ENCODE measurements at regions not wholly inside any gene's neighbourhood (a gene's known extent, or its start where the extent isn't known, plus 50 kb on each side); places are given as distances from the start of the nearest gene placed in this dataset.

DNA sequence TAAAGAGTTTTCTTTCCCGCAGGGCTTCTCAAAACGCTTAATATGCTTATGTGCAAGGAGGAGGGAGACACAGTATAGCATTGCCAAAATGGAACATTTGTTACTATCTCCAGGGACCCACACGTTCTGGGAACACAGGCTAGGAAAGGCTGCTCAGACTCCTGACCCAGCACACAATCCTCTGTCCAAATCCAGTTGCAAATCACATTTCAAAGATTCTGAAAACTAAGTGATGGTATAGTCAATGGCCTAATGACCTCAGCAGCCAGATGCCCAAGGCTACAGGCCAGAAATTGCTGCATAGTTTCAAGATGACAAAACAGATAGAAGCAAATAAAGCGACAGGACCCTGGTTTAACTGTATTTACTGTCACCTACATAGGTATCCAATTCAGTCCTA is 97.0 kb upstream of the GRIP1 start:
- H3K9me3 Mint-ChIP-seq: no peaks in the 10 kb centered on the region
- DNase-seq: no peak
- no peaks in the 10 kb centered on the region for H3K36me3 Mint-ChIP-seq (ENCODE audit: low read depth)
- Histone ChIP-seq H3K9me3 (ENCODE audit: control insufficient read depth in 1 of 2, insufficient read depth in 1 of 2, low read length in 2 of 2) (no peaks in the 10 kb centered on the region), H3K4me3 (ENCODE audit: low read length) (no peak overlapping the region), H3K36me3 (ENCODE audit: insufficient read depth, low read length) (no peaks in the 10 kb centered on the region), H3K27ac (ENCODE audit: low read depth in 1 of 2, low read length in 2 of 2) (no peak overlapping the region), H3K4me1 (ENCODE audit: insufficient read depth, low read length) (no peaks in the 10 kb centered on the region), H3K27me3 (ENCODE audit: control insufficient read depth in 1 of 2, insufficient read depth in 2 of 2, low read length in 2 of 2) (no peaks in the 10 kb centered on the region)
- CTCF ChIA-PET: no interaction called here
- ATAC-seq (ENCODE audit: poor library complexity): no peak
- TF ChIP-seq CTCF (IDR thresholded peaks at IDR 0.05): no peak
- no peak overlapping the region for H3K4me3 Mint-ChIP-seq
- POLR2A ChIA-PET: interaction anchor here (0.5 to 1.0 kb wide), 3 partner anchors 10 to 493 kb away, joined by 3 read pairs; no protein-coding TSS in a partner anchor
- no peak overlapping the region for H3K27ac Mint-ChIP-seq
- peaks cover 24% of the 10 kb centered on the region for H3K4me1 Mint-ChIP-seq (ENCODE audit: low read depth)
- intact Hi-C loops (cut with DNase I, micrococcal nuclease): loop anchor here in 1 of 2 experiments (5.0 kb wide), 1 partner anchor 69 kb away; no protein-coding TSS in a partner anchor
- no peaks in the 10 kb centered on the region for H3K27me3 Mint-ChIP-seq

DNA sequence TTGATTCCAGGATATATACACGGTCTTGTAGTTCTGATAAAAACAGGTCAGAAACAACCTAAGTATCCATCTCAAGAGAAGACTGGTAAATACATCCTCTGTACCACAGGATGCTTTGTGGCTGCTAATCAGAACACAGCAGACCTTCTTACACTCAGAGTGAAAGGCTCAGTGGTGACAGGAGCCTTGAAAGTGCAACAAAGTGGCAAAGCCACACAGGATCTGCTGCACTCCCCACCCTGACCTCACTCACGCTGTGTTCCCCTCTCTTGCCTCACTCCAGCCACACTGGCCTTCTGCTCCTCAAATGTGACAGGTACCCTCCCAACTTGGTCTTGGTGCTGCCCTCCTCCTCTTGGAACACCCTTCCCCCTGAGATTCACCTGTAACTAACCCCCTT is 98.1 kb upstream of the GRIP1 start:
- Histone ChIP-seq H3K4me3 (ENCODE audit: low read length) (no peak overlapping the region), H3K36me3 (ENCODE audit: insufficient read depth, low read length) (no peaks in the 10 kb centered on the region), H3K9me3 (ENCODE audit: control insufficient read depth in 1 of 2, insufficient read depth in 1 of 2, low read length in 2 of 2) (no peaks in the 10 kb centered on the region), H3K27me3 (ENCODE audit: control insufficient read depth in 1 of 2, insufficient read depth in 2 of 2, low read length in 2 of 2) (no peaks in the 10 kb centered on the region), H3K27ac (ENCODE audit: low read depth in 1 of 2, low read length in 2 of 2) (no peak overlapping the region), H3K4me1 (ENCODE audit: insufficient read depth, low read length) (no peaks in the 10 kb centered on the region)
- Mint-ChIP-seq H3K9me3 (no peaks in the 10 kb centered on the region), H3K4me3 (peak overlapping the region; percentile 25), H3K27me3 (no peaks in the 10 kb centered on the region), H3K36me3 (ENCODE audit: low read depth) (no peaks in the 10 kb centered on the region), H3K27ac (peak overlapping the region; percentile 76), H3K4me1 (ENCODE audit: low read depth) (peaks cover 24% of the 10 kb centered on the region)
- TF ChIP-seq CTCF (IDR thresholded peaks at IDR 0.05): no peak
- peak; percentile 94 for ATAC-seq (ENCODE audit: poor library complexity)
- ChIA-PET CTCF (no interaction called here), POLR2A (interaction anchor here (1.0 kb wide), 2 partner anchors 11 to 492 kb away, joined by 3 read pairs; no protein-coding TSS in a partner anchor)
- peak in 10 of 14 experiments; percentile 0 to 75 (median 24) for DNase-seq
- intact Hi-C loops (cut with DNase I, micrococcal nuclease): loop anchor here in 1 of 2 experiments (5.0 kb wide), 1 partner anchor 70 kb away; no protein-coding TSS in a partner anchor

DNA sequence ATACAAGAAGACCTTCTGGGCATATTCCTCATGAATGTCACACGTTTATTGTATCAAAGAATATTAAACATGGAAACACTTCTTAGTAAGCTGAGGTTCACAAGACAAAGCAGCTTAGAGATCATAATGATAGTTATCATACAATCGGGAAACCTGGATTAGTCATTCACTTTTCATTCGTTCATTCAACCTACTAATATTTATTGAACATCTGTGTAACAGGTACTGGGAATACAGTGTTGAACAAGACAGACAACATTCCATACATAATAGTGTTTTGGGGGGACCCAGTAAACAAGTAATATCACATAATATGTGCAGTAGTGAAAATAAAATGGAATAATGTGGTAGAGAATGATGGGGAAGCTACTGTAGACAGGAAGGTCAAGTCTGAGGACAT is 100.6 kb upstream of the GRIP1 start:
- no peak overlapping the region for H3K4me3 Mint-ChIP-seq
- Histone ChIP-seq H3K36me3 (ENCODE audit: insufficient read depth, low read length) (no peaks in the 10 kb centered on the region), H3K4me3 (ENCODE audit: low read length) (no peak overlapping the region), H3K9me3 (ENCODE audit: control insufficient read depth in 1 of 2, insufficient read depth in 1 of 2, low read length in 2 of 2) (no peaks in the 10 kb centered on the region), H3K4me1 (ENCODE audit: insufficient read depth, low read length) (no peaks in the 10 kb centered on the region), H3K27ac (ENCODE audit: low read depth in 1 of 2, low read length in 2 of 2) (no peak overlapping the region), H3K27me3 (ENCODE audit: control insufficient read depth in 1 of 2, insufficient read depth in 2 of 2, low read length in 2 of 2) (no peaks in the 10 kb centered on the region)
- ATAC-seq (ENCODE audit: poor library complexity) (no peak), DNase-seq (no peak)
- H3K9me3 Mint-ChIP-seq: no peaks in the 10 kb centered on the region
- no peaks in the 10 kb centered on the region for H3K27me3 Mint-ChIP-seq
- ChIA-PET CTCF (no interaction called here), POLR2A (no interaction called here)
- intact Hi-C loops (cut with DNase I, micrococcal nuclease): loop anchor here in 1 of 2 experiments (5.0 kb wide), 1 partner anchor 72 kb away; no protein-coding TSS in a partner anchor
- peaks cover 24% of the 10 kb centered on the region for H3K4me1 Mint-ChIP-seq (ENCODE audit: low read depth)
- no peaks in the 10 kb centered on the region for H3K36me3 Mint-ChIP-seq (ENCODE audit: low read depth)
- H3K27ac Mint-ChIP-seq: no peak overlapping the region
- no peak for TF ChIP-seq CTCF (IDR thresholded peaks at IDR 0.05)
